PC-3 (cell line): ENCODE measurements at regions not wholly inside any gene's neighbourhood (a gene's known extent, or its start where the extent isn't known, plus 50 kb on each side); places are given as distances from the start of the nearest gene placed in this dataset.

Experiments used
- ATAC-seq: fragments of 200-7000 bp; cut with Tn5 transposase; 2 replicates; pipeline ENCODE4 v1.9.1; 2020; ENCODE audit warnings: mild to moderate bottlenecking, moderate library complexity
- BruUV-seq: library from RNA; stranded (reverse); fragments of 400-500 nt; replicated peaks from 2 replicates; lab custom pipeline; 2021; lab: Mats Ljungman, UMichigan
- CTCF ChIA-PET: fragments of 300-600 bp; sonication (Branson Sonifier 250); formaldehyde crosslinking; loops from one replicate; lab custom pipeline; 2022; ENCODE audit warnings: antibody characterized with exemption; lab: Charles Lee
- POLR2A ChIA-PET: fragments of 300-600 bp; sonication (Branson Sonifier 250); formaldehyde crosslinking; loops from one replicate; lab custom pipeline; 2022; ENCODE audit warnings: antibody characterized with exemption; ENCODE audit not compliant: unreplicated experiment; lab: Charles Lee
- DNase-seq: peaks from one replicate; pipeline ENCODE4 v3.0.0-alpha.2; 2015
- H2AFZ ChIP-seq: fragments of 300-600 bp; sonication (generic); 2 replicates; pipeline ENCODE4 v1.6.0; 2016; ENCODE audit warnings: antibody characterized with exemption, low read length
- H3F3A ChIP-seq: fragments of 300-600 bp; sonication (generic); one replicate; pipeline ENCODE4 v1.6.0; 2017; ENCODE audit warnings: antibody characterized with exemption, low read length, control low read depth, mild to moderate bottlenecking; ENCODE audit not compliant: unreplicated experiment
- H3K27ac ChIP-seq: fragments of 300-600 bp; sonication (generic); 2 replicates; pipeline ENCODE4 v1.5.1; 2016; ENCODE audit warnings: mild to moderate bottlenecking, low read length
- H3K27me3 ChIP-seq: fragments of 300-600 bp; sonication (generic); 2 replicates; pipeline ENCODE4 v1.6.1; 2016; ENCODE audit warnings: low read length, mixed read lengths
- H3K36me3 ChIP-seq: fragments of 300-600 bp; sonication (generic); 2 replicates; pipeline ENCODE4 v1.6.1; 2016; ENCODE audit warnings: low read depth, mixed run types, low read length, mixed read lengths
- H3K4me1 ChIP-seq: fragments of 300-600 bp; sonication (generic); 2 replicates; pipeline ENCODE4 v1.5.1; 2016; ENCODE audit warnings: low read length; ENCODE audit not compliant: insufficient read depth
- H3K4me2 ChIP-seq: fragments of 300-600 bp; sonication (generic); 2 replicates; pipeline ENCODE4 v1.6.0; 2016; ENCODE audit warnings: low read length
- H3K4me3 ChIP-seq: fragments of 300-600 bp; sonication (generic); 2 replicates; pipeline ENCODE4 v1.5.1; 2016; ENCODE audit warnings: mild to moderate bottlenecking, low read length, mixed read lengths
- H3K79me2 ChIP-seq: fragments of 300-600 bp; sonication (generic); 2 replicates; pipeline ENCODE4 v1.6.1; 2017; ENCODE audit warnings: low read length, mixed read lengths
- H3K9ac ChIP-seq: fragments of 300-600 bp; sonication (generic); 2 replicates; pipeline ENCODE4 v1.6.0; 2016; ENCODE audit warnings: mild to moderate bottlenecking, low read length
- H3K9me2 ChIP-seq: fragments of 300-600 bp; sonication (generic); replicated peaks from 2 replicates; pipeline ENCODE4 v1.6.1; 2016; ENCODE audit warnings: mixed run types, low read length, mixed read lengths
- H3K9me3 ChIP-seq: fragments of 300-600 bp; sonication (generic); 2 replicates; pipeline ENCODE4 v1.6.1; 2016; ENCODE audit warnings: low read length, mixed read lengths
- H4K20me1 ChIP-seq: fragments of 300-600 bp; sonication (generic); 2 replicates; pipeline ENCODE4 v1.6.1; 2016; ENCODE audit warnings: low read length, mixed read lengths
- EZH2 ChIP-seq: fragments of 300-600 bp; sonication (generic); IDR thresholded peaks from one replicate; pipeline ENCODE4 v1.6.1; 2017; ENCODE audit warnings: antibody characterized with exemption, mild to moderate bottlenecking, low read length; ENCODE audit not compliant: unreplicated experiment
- EZH2phosphoT487 ChIP-seq: fragments of 300-600 bp; sonication (generic); IDR thresholded peaks from 2 replicates; pipeline ENCODE4 v1.6.1; 2018; ENCODE audit warnings: mild to moderate bottlenecking, antibody characterized with exemption, low read length, borderline replicate concordance
- intact Hi-C: fragments of 100-400 bp; cut with micrococcal nuclease; formaldehyde crosslinking; loops from 2 replicates; pipeline ENCODE4 v1.9.0; 2023
- TF ChIP-seq, protein P1 (sequence below): fragments of 300-600 bp; sonication (generic); conservative IDR thresholded peaks from 2 replicates; pipeline ENCODE4 v1.5.1; 2017; ENCODE audit warnings: antibody characterized with exemption, low read depth, mild to moderate bottlenecking, low read length

DNA sequence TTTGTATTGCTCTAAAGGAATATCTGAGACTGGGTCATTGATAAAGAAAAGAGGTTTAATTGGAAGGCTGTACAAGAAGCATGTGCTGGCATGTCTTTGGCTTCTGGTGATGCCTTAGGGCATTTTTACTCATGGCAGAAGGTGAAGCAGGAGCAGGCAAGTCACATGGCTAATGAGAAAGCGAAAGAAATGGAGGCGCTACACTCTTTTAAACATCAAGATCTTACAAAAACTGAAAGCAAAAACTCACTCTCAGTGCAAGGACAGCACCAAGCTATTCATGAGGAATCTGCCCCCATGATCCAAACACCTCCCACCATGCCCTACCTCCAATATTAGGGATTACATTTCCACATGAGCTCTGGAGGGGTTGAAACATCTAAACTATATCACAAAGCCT is 1458.8 kb upstream of the ACO1 start:
- Histone ChIP-seq H3K4me1 (no peaks in the 10 kb centered on the region), H4K20me1 (no peaks in the 10 kb centered on the region), H3K36me3 (no peaks in the 10 kb centered on the region), H3K9ac (no peak overlapping the region), H3K79me2 (no peaks in the 10 kb centered on the region), H3K27me3 (no peaks in the 10 kb centered on the region), H3K9me2 (no peaks in the 10 kb centered on the region), H3K4me3 (no peak overlapping the region), H3F3A (no peaks in the 10 kb centered on the region), H2AFZ (no peak overlapping the region), H3K9me3 (no peaks in the 10 kb centered on the region), H3K4me2 (no peak overlapping the region), H3K27ac (no peak overlapping the region)
- BruUV-seq = no TSS peak
- intact Hi-C loops = no loop called here
- DNase-seq (no peak), ATAC-seq (no peak)
- POLR2A ChIA-PET = no interaction called here
- TF ChIP-seq, protein P1, sequence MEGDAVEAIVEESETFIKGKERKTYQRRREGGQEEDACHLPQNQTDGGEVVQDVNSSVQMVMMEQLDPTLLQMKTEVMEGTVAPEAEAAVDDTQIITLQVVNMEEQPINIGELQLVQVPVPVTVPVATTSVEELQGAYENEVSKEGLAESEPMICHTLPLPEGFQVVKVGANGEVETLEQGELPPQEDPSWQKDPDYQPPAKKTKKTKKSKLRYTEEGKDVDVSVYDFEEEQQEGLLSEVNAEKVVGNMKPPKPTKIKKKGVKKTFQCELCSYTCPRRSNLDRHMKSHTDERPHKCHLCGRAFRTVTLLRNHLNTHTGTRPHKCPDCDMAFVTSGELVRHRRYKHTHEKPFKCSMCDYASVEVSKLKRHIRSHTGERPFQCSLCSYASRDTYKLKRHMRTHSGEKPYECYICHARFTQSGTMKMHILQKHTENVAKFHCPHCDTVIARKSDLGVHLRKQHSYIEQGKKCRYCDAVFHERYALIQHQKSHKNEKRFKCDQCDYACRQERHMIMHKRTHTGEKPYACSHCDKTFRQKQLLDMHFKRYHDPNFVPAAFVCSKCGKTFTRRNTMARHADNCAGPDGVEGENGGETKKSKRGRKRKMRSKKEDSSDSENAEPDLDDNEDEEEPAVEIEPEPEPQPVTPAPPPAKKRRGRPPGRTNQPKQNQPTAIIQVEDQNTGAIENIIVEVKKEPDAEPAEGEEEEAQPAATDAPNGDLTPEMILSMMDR = no peak
- TF ChIP-seq EZH2phosphoT487 (no peak), EZH2 (no peak)
- CTCF ChIA-PET = no interaction called here

DNA sequence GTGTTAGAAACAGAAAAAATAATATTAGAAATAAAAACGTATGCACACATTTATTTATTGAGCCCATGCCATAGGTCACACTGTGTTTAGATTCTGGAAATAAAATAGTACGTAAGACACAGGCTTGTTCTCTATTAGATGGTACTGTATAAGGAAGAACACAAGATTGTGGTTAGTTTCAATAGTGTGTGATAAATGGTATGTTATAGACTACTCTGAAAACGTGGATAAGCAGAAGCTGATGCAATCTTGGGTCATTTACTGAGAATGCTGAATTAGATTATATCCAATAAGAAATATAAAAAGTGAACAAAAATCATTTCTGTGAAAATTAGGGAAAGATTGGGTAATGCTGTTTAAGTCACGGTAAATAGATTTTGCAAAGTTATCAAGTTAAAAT is 1456.4 kb upstream of the ACO1 start:
- ChIA-PET POLR2A (no interaction called here), CTCF (no interaction called here)
- Histone ChIP-seq H3K9me2 (no peaks in the 10 kb centered on the region), H3K27me3 (no peaks in the 10 kb centered on the region), H3K79me2 (no peaks in the 10 kb centered on the region), H3K4me3 (no peak overlapping the region), H2AFZ (no peak overlapping the region), H3F3A (no peaks in the 10 kb centered on the region), H3K9ac (no peak overlapping the region), H3K9me3 (no peaks in the 10 kb centered on the region), H4K20me1 (no peaks in the 10 kb centered on the region), H3K36me3 (no peaks in the 10 kb centered on the region), H3K4me1 (no peaks in the 10 kb centered on the region), H3K27ac (no peak overlapping the region), H3K4me2 (no peak overlapping the region)
- TF ChIP-seq, protein P1 = no peak
- no peak for TF ChIP-seq EZH2phosphoT487
- TF ChIP-seq EZH2 = no peak
- DNase-seq (no peak), ATAC-seq (no peak)
- intact Hi-C loops = no loop called here
- BruUV-seq = no TSS peak

DNA sequence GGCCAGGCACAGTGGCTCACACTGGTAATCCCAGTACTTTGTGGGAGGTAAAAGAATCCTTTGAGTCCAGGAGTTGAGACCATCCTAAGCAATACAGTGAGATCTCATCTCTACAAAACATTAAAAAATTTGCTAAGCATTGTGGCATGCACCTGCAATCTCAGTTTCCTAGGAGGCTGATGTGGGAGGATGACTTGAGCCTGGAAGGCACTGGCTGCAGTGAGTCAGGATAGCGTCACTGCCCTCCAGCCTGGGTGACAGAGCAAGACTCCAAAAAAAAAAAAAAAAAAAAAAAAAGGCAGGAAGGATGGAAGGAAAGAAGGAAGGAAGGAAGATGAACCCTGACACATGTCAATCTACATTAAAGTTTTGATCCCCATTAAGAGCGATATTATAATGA is 1452.2 kb upstream of the ACO1 start:
- H2AFZ ChIP-seq = no peak overlapping the region
- intact Hi-C loops = no loop called here
- H3K27ac ChIP-seq = no peak overlapping the region
- no peak overlapping the region for H3K4me3 ChIP-seq
- ATAC-seq (no peak), DNase-seq (peak; percentile 67)
- no peaks in the 10 kb centered on the region for H3K9me2 ChIP-seq
- H3K4me2 ChIP-seq = no peak overlapping the region
- no peaks in the 10 kb centered on the region for H4K20me1 ChIP-seq
- H3K9ac ChIP-seq = no peak overlapping the region
- ChIA-PET CTCF (no interaction called here), POLR2A (no interaction called here)
- no peaks in the 10 kb centered on the region for H3K9me3 ChIP-seq
- no peaks in the 10 kb centered on the region for H3K4me1 ChIP-seq
- TF ChIP-seq, protein P1 = no peak
- TF ChIP-seq EZH2phosphoT487 = no peak
- no peak for TF ChIP-seq EZH2
- H3K79me2 ChIP-seq = no peaks in the 10 kb centered on the region
- H3F3A ChIP-seq = no peaks in the 10 kb centered on the region
- no peaks in the 10 kb centered on the region for H3K27me3 ChIP-seq
- BruUV-seq = no TSS peak
- H3K36me3 ChIP-seq = no peaks in the 10 kb centered on the region
